WTC11 (cell line): ENCODE measurements at regions not wholly inside any gene's neighbourhood (a gene's known extent, or its start where the extent isn't known, plus 50 kb on each side); places are given as distances from the start of the nearest gene placed in this dataset.

Source experiments
- ATAC-seq: fragments of 200-7000 bp; cut with Tn5 transposase; 2 replicates; pipeline ENCODE4 v1.10.0; 2021; ENCODE audit warnings: mild to moderate bottlenecking, moderate library complexity
- CTCF ChIA-PET: fragments of 300-600 bp; sonication (Branson Sonifier 250); formaldehyde crosslinking; loops from one replicate; lab custom pipeline; 2021; ENCODE audit warnings: antibody characterized with exemption; lab: Charles Lee
- POLR2A ChIA-PET: fragments of 350-600 bp; sonication (Branson Sonifier 250); formaldehyde crosslinking; loops from one replicate; lab custom pipeline; 2021; ENCODE audit warnings: antibody characterized with exemption; lab: Charles Lee
- DNase-seq: peaks from one replicate; pipeline ENCODE4 v3.0.0; 2021; ENCODE audit warnings: low spot score
- H3K27ac Mint-ChIP-seq: 2 replicates; pipeline ENCODE4 v1.8.0; 2021; ENCODE audit warnings: mixed read lengths
- H3K27me3 Mint-ChIP-seq: 2 replicates; pipeline ENCODE4 v1.8.0; 2021; ENCODE audit warnings: low read depth, mild to moderate bottlenecking, moderate library complexity, mixed read lengths
- H3K36me3 Mint-ChIP-seq: 2 replicates; pipeline ENCODE4 v1.8.0; 2021; ENCODE audit warnings: mixed read lengths
- H3K4me1 Mint-ChIP-seq: 2 replicates; pipeline ENCODE4 v1.8.0; 2022; ENCODE audit warnings: mixed read lengths
- H3K4me3 Mint-ChIP-seq: 2 replicates; pipeline ENCODE4 v1.8.0; 2021; ENCODE audit warnings: mild to moderate bottlenecking, moderate library complexity, mixed read lengths
- H3K9me3 Mint-ChIP-seq: 2 replicates; pipeline ENCODE4 v1.8.0; 2021; ENCODE audit warnings: mixed read lengths
- AFF4 ChIP-seq: sonication (generic); formaldehyde crosslinking; IDR thresholded peaks from 2 replicates; pipeline ENCODE4 v1.8.1; 2023; ENCODE audit warnings: mild to moderate bottlenecking, missing genetic modification reagents, borderline replicate concordance
- CREM ChIP-seq: sonication (generic); formaldehyde crosslinking; IDR thresholded peaks from 2 replicates; pipeline ENCODE4 v1.8.1; 2022; ENCODE audit warnings: mild to moderate bottlenecking, missing genetic modification reagents, moderate library complexity
- E2F5 ChIP-seq: sonication (generic); formaldehyde crosslinking; IDR thresholded peaks from 2 replicates; pipeline ENCODE4 v1.8.1; 2022; ENCODE audit warnings: mild to moderate bottlenecking, moderate library complexity, missing genetic modification reagents
- ERG ChIP-seq: fragments of 250-450 bp; sonication (Bioruptor Pico); IDR thresholded peaks from 2 replicates; pipeline ENCODE4 v1.8.0; 2021; ENCODE audit warnings: mild to moderate bottlenecking
- ETV6 ChIP-seq: sonication (generic); formaldehyde crosslinking; IDR thresholded peaks from 2 replicates; pipeline ENCODE4 v1.8.1; 2022; ENCODE audit warnings: mild to moderate bottlenecking, missing genetic modification reagents
- HMGXB4 ChIP-seq: sonication (generic); formaldehyde crosslinking; IDR thresholded peaks from 2 replicates; pipeline ENCODE4 v1.8.1; 2023; ENCODE audit warnings: mild to moderate bottlenecking, moderate library complexity, missing genetic modification reagents
- IRF2 ChIP-seq: sonication (generic); formaldehyde crosslinking; IDR thresholded peaks from 2 replicates; pipeline ENCODE4 v1.8.0; 2022; ENCODE audit warnings: low read depth, missing genetic modification reagents, borderline replicate concordance
- JUN ChIP-seq: sonication (generic); formaldehyde crosslinking; IDR thresholded peaks from 2 replicates; pipeline ENCODE4 v1.8.0; 2023; ENCODE audit warnings: mild to moderate bottlenecking, missing genetic modification reagents
- KAT7 ChIP-seq: sonication (generic); formaldehyde crosslinking; IDR thresholded peaks from 2 replicates; pipeline ENCODE4 v1.8.1; 2023; ENCODE audit warnings: missing genetic modification reagents, mild to moderate bottlenecking, borderline replicate concordance
- MAX ChIP-seq: sonication (generic); formaldehyde crosslinking; IDR thresholded peaks from 2 replicates; pipeline ENCODE4 v1.8.0; 2022; ENCODE audit warnings: mild to moderate bottlenecking, missing genetic modification reagents
- NFE2L1 ChIP-seq: sonication (generic); formaldehyde crosslinking; IDR thresholded peaks from 2 replicates; pipeline ENCODE4 v1.8.1; 2023; ENCODE audit warnings: missing genetic modification reagents
- NR3C1 ChIP-seq: sonication (generic); formaldehyde crosslinking; conservative IDR thresholded peaks from 2 replicates; pipeline ENCODE4 v1.8.1; 2023; ENCODE audit warnings: low read depth, mild to moderate bottlenecking, missing genetic modification reagents
- OVOL2 ChIP-seq: fragments of 250-450 bp; sonication (Bioruptor Pico); IDR thresholded peaks from 2 replicates; pipeline ENCODE4 v1.9.0; 2021; ENCODE audit warnings: mild to moderate bottlenecking, borderline replicate concordance
- PREB ChIP-seq: sonication (generic); formaldehyde crosslinking; IDR thresholded peaks from 2 replicates; pipeline ENCODE4 v1.8.1; 2022; ENCODE audit warnings: mild to moderate bottlenecking, missing genetic modification reagents, moderate library complexity, borderline replicate concordance
- SMAD4 ChIP-seq: sonication (generic); formaldehyde crosslinking; IDR thresholded peaks from 2 replicates; pipeline ENCODE4 v1.8.0; 2022; ENCODE audit warnings: mild to moderate bottlenecking, missing genetic modification reagents
- SP1 ChIP-seq: sonication (generic); formaldehyde crosslinking; conservative IDR thresholded peaks from 2 replicates; pipeline ENCODE4 v1.8.1; 2022; ENCODE audit warnings: missing genetic modification reagents
- ZNF138 ChIP-seq: sonication (generic); formaldehyde crosslinking; conservative IDR thresholded peaks from 2 replicates; pipeline ENCODE4 v1.8.1; 2022; ENCODE audit warnings: mild to moderate bottlenecking, moderate library complexity, missing genetic modification reagents
- ZNF263 ChIP-seq: sonication (generic); formaldehyde crosslinking; IDR thresholded peaks from 2 replicates; pipeline ENCODE4 v1.8.1; 2022; ENCODE audit warnings: low read depth, mild to moderate bottlenecking, moderate library complexity, missing genetic modification reagents
- ZNF532 ChIP-seq: fragments of 250-450 bp; sonication (Bioruptor Pico); IDR thresholded peaks from 2 replicates; pipeline ENCODE4 v1.9.0; 2021; ENCODE audit warnings: mild to moderate bottlenecking, borderline replicate concordance
- ZNF671 ChIP-seq: fragments of 250-450 bp; sonication (Bioruptor Pico); IDR thresholded peaks from 2 replicates; pipeline ENCODE4 v1.8.0; 2021; ENCODE audit warnings: mild to moderate bottlenecking
- ZSCAN18 ChIP-seq: fragments of 250-450 bp; sonication (Bioruptor Pico); IDR thresholded peaks from 2 replicates; pipeline ENCODE4 v2.1.2; 2022; ENCODE audit warnings: mild to moderate bottlenecking, moderate library complexity

GRCh38 chr18:40056079-40056692 is 1898.8 kb upstream of the PIK3C3 start:
- no peak overlapping the region for H3K27ac Mint-ChIP-seq
- TF ChIP-seq PREB (no peak), CREM (no peak), NFE2L1 (CRISPR knock-in tag) (no peak), JUN (CRISPR knock-in tag) (no peak), SMAD4 (CRISPR knock-in tag) (no peak), AFF4 (CRISPR knock-in tag) (no peak), IRF2 (CRISPR knock-in tag) (no peak), ETV6 (no peak), E2F5 (CRISPR knock-in tag) (no peak)
- H3K4me1 Mint-ChIP-seq = peaks cover 3% of the 10 kb centered on the region
- H3K27me3 Mint-ChIP-seq = no peaks in the 10 kb centered on the region
- no peaks in the 10 kb centered on the region for H3K36me3 Mint-ChIP-seq
- H3K4me3 Mint-ChIP-seq = no peak overlapping the region
- ATAC-seq (no peak), DNase-seq (no peak)
- CTCF ChIA-PET = no interaction called here
- POLR2A ChIA-PET = no interaction called here
- no peaks in the 10 kb centered on the region for H3K9me3 Mint-ChIP-seq

GRCh38 chr18:40055262-40055661 is 1899.8 kb upstream of the PIK3C3 start:
- no peak overlapping the region for H3K27ac Mint-ChIP-seq
- no peaks in the 10 kb centered on the region for H3K36me3 Mint-ChIP-seq
- DNase-seq (no peak), ATAC-seq (no peak)
- no peaks in the 10 kb centered on the region for H3K4me1 Mint-ChIP-seq
- no peak overlapping the region for H3K4me3 Mint-ChIP-seq
- ChIA-PET CTCF (no interaction called here), POLR2A (no interaction called here)
- no peaks in the 10 kb centered on the region for H3K9me3 Mint-ChIP-seq
- no peaks in the 10 kb centered on the region for H3K27me3 Mint-ChIP-seq
- TF ChIP-seq ZNF138 (CRISPR knock-in tag) (no peak), ERG (CRISPR knock-in tag) (no peak), ZSCAN18 (CRISPR knock-in tag) (no peak), SP1 (CRISPR knock-in tag) (no peak), ETV6 (no peak), ZNF532 (CRISPR knock-in tag) (no peak), ZNF671 (CRISPR knock-in tag) (no peak), HMGXB4 (CRISPR knock-in tag) (no peak), KAT7 (CRISPR knock-in tag) (no peak), ZNF263 (CRISPR knock-in tag) (no peak), MAX (CRISPR knock-in tag) (no peak), OVOL2 (CRISPR knock-in tag) (no peak), CREM (no peak), NR3C1 (CRISPR knock-in tag) (no peak)
